HEK293 (cell line): ENCODE measurements at regions not wholly inside any gene's neighbourhood (a gene's known extent, or its start where the extent isn't known, plus 50 kb on each side); places are given as distances from the start of the nearest gene placed in this dataset.

Experiments used
- KLF16 ChIP-seq: fragments of 450-650 bp; formaldehyde crosslinking; IDR thresholded peaks from 2 replicates; pipeline ENCODE4 v1.5.1; 2017; ENCODE audit warnings: missing biosample characterization, missing genetic modification characterization
- SP2 ChIP-seq: fragments of 450-650 bp; formaldehyde crosslinking; IDR thresholded peaks from 2 replicates; pipeline ENCODE4 v1.5.1; 2016; ENCODE audit warnings: missing biosample characterization, missing genetic modification characterization
- TCF7L2 ChIP-seq: IDR thresholded peaks from 2 replicates; pipeline ENCODE4 v1.6.1; 2011; ENCODE audit warnings: low read depth, mild to moderate bottlenecking, inconsistent platforms, low read length, moderate library complexity, borderline replicate concordance
- YY1 ChIP-seq: fragments of 450-650 bp; formaldehyde crosslinking; IDR thresholded peaks from 2 replicates; pipeline ENCODE4 v1.5.1; 2018; ENCODE audit warnings: missing biosample characterization, missing genetic modification characterization
- ZNF146 ChIP-seq: fragments of 450-650 bp; formaldehyde crosslinking; IDR thresholded peaks from 2 replicates; pipeline ENCODE4 v1.5.1; 2016; ENCODE audit warnings: missing biosample characterization, missing genetic modification characterization
- ZNF324 ChIP-seq: fragments of 450-650 bp; formaldehyde crosslinking; IDR thresholded peaks from 2 replicates; pipeline ENCODE4 v1.5.1; 2016; ENCODE audit warnings: missing biosample characterization, missing genetic modification characterization
- ZNF335 ChIP-seq: fragments of 450-650 bp; formaldehyde crosslinking; conservative IDR thresholded peaks from 2 replicates; pipeline ENCODE4 v1.5.1; 2016; ENCODE audit warnings: missing biosample characterization, missing genetic modification characterization
- ZNF473 ChIP-seq: fragments of 450-650 bp; formaldehyde crosslinking; IDR thresholded peaks from 2 replicates; pipeline ENCODE4 v1.5.1; 2017; ENCODE audit warnings: missing biosample characterization, missing genetic modification characterization
- ZNF530 ChIP-seq: fragments of 450-650 bp; formaldehyde crosslinking; IDR thresholded peaks from 2 replicates; pipeline ENCODE4 v1.5.1; 2016; ENCODE audit warnings: low read depth, missing biosample characterization, missing genetic modification characterization
- ZNF76 ChIP-seq: fragments of 450-650 bp; formaldehyde crosslinking; IDR thresholded peaks from 2 replicates; pipeline ENCODE4; 2016; ENCODE audit warnings: low read depth, missing biosample characterization, missing genetic modification characterization, borderline replicate concordance
- ZXDB ChIP-seq: fragments of 450-650 bp; formaldehyde crosslinking; IDR thresholded peaks from 2 replicates; pipeline ENCODE4 v1.5.1; 2016; ENCODE audit warnings: missing biosample characterization, missing genetic modification characterization
- TF ChIP-seq, protein P1 (sequence below): fragments of 450-650 bp; formaldehyde crosslinking; IDR thresholded peaks from 2 replicates; pipeline ENCODE4 v1.5.1; 2017; ENCODE audit warnings: missing biosample characterization, missing genetic modification characterization
- TF ChIP-seq, protein P2 (sequence below): fragments of 450-650 bp; formaldehyde crosslinking; IDR thresholded peaks from 2 replicates; pipeline ENCODE4 v1.5.1; 2016; ENCODE audit warnings: missing biosample characterization, missing genetic modification characterization
- TF ChIP-seq, protein P3 (sequence below): fragments of 450-650 bp; formaldehyde crosslinking; IDR thresholded peaks from 2 replicates; pipeline ENCODE4 v1.5.1; 2016; ENCODE audit warnings: missing biosample characterization, missing genetic modification characterization

DNA sequence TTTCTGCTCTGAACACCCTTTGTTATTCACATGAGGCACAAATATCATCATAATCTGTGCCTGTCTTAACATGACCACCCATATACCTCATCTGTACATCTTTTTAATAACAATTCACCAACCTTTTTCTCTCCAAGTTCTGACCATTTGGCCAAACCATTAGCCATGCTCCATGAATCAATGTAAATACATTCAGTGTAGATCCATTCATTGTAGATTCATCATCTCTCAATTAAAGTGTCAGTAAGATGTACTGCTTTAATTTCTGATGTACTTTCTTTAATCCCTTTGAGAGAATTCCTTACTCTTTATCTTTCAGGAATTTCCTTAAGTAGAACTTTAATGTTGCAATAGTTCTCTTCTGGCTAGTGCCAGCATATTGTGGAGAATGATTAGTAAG, 126.2 kb upstream of the LRRC7 start:
- TF ChIP-seq, protein P1, sequence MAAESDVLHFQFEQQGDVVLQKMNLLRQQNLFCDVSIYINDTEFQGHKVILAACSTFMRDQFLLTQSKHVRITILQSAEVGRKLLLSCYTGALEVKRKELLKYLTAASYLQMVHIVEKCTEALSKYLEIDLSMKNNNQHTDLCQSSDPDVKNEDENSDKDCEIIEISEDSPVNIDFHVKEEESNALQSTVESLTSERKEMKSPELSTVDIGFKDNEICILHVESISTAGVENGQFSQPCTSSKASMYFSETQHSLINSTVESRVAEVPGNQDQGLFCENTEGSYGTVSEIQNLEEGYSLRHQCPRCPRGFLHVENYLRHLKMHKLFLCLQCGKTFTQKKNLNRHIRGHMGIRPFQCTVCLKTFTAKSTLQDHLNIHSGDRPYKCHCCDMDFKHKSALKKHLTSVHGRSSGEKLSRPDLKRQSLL (tag by site-specific recombination), result no peak
- TF ChIP-seq, protein P2, sequence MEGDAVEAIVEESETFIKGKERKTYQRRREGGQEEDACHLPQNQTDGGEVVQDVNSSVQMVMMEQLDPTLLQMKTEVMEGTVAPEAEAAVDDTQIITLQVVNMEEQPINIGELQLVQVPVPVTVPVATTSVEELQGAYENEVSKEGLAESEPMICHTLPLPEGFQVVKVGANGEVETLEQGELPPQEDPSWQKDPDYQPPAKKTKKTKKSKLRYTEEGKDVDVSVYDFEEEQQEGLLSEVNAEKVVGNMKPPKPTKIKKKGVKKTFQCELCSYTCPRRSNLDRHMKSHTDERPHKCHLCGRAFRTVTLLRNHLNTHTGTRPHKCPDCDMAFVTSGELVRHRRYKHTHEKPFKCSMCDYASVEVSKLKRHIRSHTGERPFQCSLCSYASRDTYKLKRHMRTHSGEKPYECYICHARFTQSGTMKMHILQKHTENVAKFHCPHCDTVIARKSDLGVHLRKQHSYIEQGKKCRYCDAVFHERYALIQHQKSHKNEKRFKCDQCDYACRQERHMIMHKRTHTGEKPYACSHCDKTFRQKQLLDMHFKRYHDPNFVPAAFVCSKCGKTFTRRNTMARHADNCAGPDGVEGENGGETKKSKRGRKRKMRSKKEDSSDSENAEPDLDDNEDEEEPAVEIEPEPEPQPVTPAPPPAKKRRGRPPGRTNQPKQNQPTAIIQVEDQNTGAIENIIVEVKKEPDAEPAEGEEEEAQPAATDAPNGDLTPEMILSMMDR, result no peak
- TF ChIP-seq YY1 (tag by site-specific recombination) (no peak), TCF7L2 (no peak), SP2 (tag by site-specific recombination) (no peak), ZXDB (no peak), ZNF530 (tag by site-specific recombination) (no peak), ZNF473 (tag by site-specific recombination) (no peak), ZNF76 (tag by site-specific recombination) (no peak), ZNF324 (tag by site-specific recombination) (no peak), ZNF146 (tag by site-specific recombination) (no peak), KLF16 (tag by site-specific recombination) (no peak), ZNF335 (tag by site-specific recombination) (no peak)
- TF ChIP-seq, protein P3, sequence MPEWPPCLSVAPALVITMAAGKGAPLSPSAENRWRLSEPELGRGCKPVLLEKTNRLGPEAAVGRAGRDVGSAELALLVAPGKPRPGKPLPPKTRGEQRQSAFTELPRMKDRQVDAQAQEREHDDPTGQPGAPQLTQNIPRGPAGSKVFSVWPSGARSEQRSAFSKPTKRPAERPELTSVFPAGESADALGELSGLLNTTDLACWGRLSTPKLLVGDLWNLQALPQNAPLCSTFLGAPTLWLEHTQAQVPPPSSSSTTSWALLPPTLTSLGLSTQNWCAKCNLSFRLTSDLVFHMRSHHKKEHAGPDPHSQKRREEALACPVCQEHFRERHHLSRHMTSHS (tag by site-specific recombination), result no peak
